Endodermal cell (in vitro differentiated cells): ENCODE measurements at regions not wholly inside any gene's neighbourhood (a gene's known extent, or its start where the extent isn't known, plus 50 kb on each side); places are given as distances from the start of the nearest gene placed in this dataset.
A peak's percentile ranks its signal among the peaks of the same experiment; 100 is the strongest.

ENCODE experiments used
- DNase-seq: peaks from one replicate; pipeline ENCODE4 v3.0.0-alpha.2; 2017
- H3K27ac ChIP-seq: 2 replicates; pipeline ENCODE4 v1.5.1; 2013; ENCODE audit warnings: mild to moderate bottlenecking, low read depth, low read length, moderate library complexity
- H3K27me3 ChIP-seq: 2 replicates; pipeline ENCODE4 v1.6.1; 2013; ENCODE audit warnings: mild to moderate bottlenecking, low read length, moderate library complexity; ENCODE audit not compliant: insufficient read depth, control insufficient read depth, poor library complexity, severe bottlenecking
- H3K36me3 ChIP-seq: 2 replicates; pipeline ENCODE4 v1.7.0; 2013; ENCODE audit warnings: mild to moderate bottlenecking, low read length, moderate library complexity; ENCODE audit not compliant: control insufficient read depth, insufficient read depth
- H3K4me1 ChIP-seq: one replicate; pipeline ENCODE4 v1.7.0; 2013; ENCODE audit warnings: low read length; ENCODE audit not compliant: control insufficient read depth, insufficient read depth
- H3K4me3 ChIP-seq: 2 replicates; pipeline ENCODE4 v1.5.1; 2013; ENCODE audit warnings: mild to moderate bottlenecking, low read length, moderate library complexity
- H3K9ac ChIP-seq: 2 replicates; pipeline ENCODE4 v1.6.1; 2013; ENCODE audit warnings: mild to moderate bottlenecking, low read length, moderate library complexity; ENCODE audit not compliant: poor library complexity, severe bottlenecking; ENCODE audit errors: extremely low read depth
- H3K9me3 ChIP-seq: 2 replicates; pipeline ENCODE4 v1.6.1; 2013; ENCODE audit warnings: mild to moderate bottlenecking, low read length, moderate library complexity; ENCODE audit not compliant: control insufficient read depth
- H3K27ac Mint-ChIP-seq: 2 replicates; pipeline ENCODE4 v1.8.0; 2020; ENCODE audit warnings: mixed read lengths
- H3K27me3 Mint-ChIP-seq: 2 replicates; pipeline ENCODE4 v1.8.0; 2021; ENCODE audit warnings: mild to moderate bottlenecking, mixed read lengths; ENCODE audit not compliant: insufficient read depth
- H3K36me3 Mint-ChIP-seq: 2 replicates; pipeline ENCODE4 v1.8.0; 2020; ENCODE audit warnings: low read depth, mixed read lengths
- H3K4me1 Mint-ChIP-seq: 2 replicates; pipeline ENCODE4 v1.8.0; 2020; ENCODE audit warnings: mixed read lengths
- H3K4me3 Mint-ChIP-seq: 2 replicates; pipeline ENCODE4 v1.8.0; 2020; ENCODE audit warnings: mild to moderate bottlenecking, moderate library complexity, mixed read lengths
- H3K9me3 Mint-ChIP-seq: 2 replicates; pipeline ENCODE4 v1.8.0; 2020; ENCODE audit warnings: mild to moderate bottlenecking, mixed read lengths
- CTCF ChIP-seq: fragments of 200-600 bp; sonication (generic); conservative IDR thresholded peaks from 2 replicates; pipeline ENCODE4 v1.5.0; 2021; ENCODE audit warnings: antibody characterized with exemption, mild to moderate bottlenecking
- WGBS, 2 experiments: methylation state at CpG; one replicate each; pipeline versions ENCODE4 v1.1.5 to v1.1.7; 2013; ENCODE audit warnings: missing lambda C conversion rate in 2 of 2, mixed read lengths in 1 of 2; ENCODE audit not compliant: insufficient coverage in 1 of 2, insufficient read length in 1 of 2; 5-methylcytosine and 5-hydroxymethylcytosine counted together

DNA sequence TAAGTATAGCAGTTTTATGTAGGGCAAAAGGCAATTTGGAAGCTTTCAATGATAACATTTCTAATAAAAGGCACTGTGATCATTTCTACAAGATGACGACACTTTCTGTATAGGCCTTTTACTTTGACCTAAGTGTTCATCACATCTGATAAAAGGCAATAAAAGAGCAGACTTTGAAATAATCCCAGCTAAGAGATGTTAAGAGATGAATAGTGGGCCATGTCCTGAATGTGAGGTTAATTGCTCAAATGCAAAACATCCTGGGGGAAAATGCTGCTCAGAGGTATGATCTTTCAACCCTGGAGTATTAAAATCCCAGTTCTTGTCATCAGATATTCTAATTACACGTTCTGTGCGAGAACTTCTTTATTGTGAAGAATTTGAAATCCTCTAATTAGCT lies 677.6 kb downstream of the SOCS6 start:
- TF ChIP-seq CTCF: no peak
- DNase-seq: no peak
- Histone ChIP-seq H3K27ac (no peak overlapping the region), H3K9me3 (peaks cover 46% of the 10 kb centered on the region), H3K27me3 (no peaks in the 10 kb centered on the region), H3K4me3 (no peak overlapping the region), H3K36me3 (no peaks in the 10 kb centered on the region), H3K4me1 (no peaks in the 10 kb centered on the region), H3K9ac (no peak overlapping the region)
- Mint-ChIP-seq H3K4me1 (no peaks in the 10 kb centered on the region), H3K27ac (no peak overlapping the region), H3K36me3 (no peaks in the 10 kb centered on the region), H3K27me3 (no peaks in the 10 kb centered on the region), H3K4me3 (no peak overlapping the region), H3K9me3 (no peaks in the 10 kb centered on the region)
- WGBS, 2 experiments: 73 to 90% methylated on average over 1 to 3 of the region's 3 CpGs

- Mint-ChIP-seq H3K9me3 (no peaks in the 10 kb centered on the region), H3K36me3 (no peaks in the 10 kb centered on the region), H3K27me3 (no peaks in the 10 kb centered on the region), H3K4me1 (no peaks in the 10 kb centered on the region), H3K27ac (no peak overlapping the region), H3K4me3 (no peak overlapping the region)
- no peak overlapping the region for H3K27ac ChIP-seq
- WGBS, 2 experiments: 74 to 81% methylated on average over 2 to 3 of the region's 3 CpGs
- no peaks in the 10 kb centered on the region for H3K27me3 ChIP-seq
- no peak overlapping the region for H3K9ac ChIP-seq
- no peak overlapping the region for H3K4me3 ChIP-seq
- no peak for DNase-seq
- H3K4me1 ChIP-seq: no peaks in the 10 kb centered on the region
- peaks cover 52% of the 10 kb centered on the region for H3K9me3 ChIP-seq
- H3K36me3 ChIP-seq: no peaks in the 10 kb centered on the region
- TF ChIP-seq CTCF: no peak
Measured at GRCh38 chr18:70961939-70962338, 673.1 kb downstream of the SOCS6 start.

DNA sequence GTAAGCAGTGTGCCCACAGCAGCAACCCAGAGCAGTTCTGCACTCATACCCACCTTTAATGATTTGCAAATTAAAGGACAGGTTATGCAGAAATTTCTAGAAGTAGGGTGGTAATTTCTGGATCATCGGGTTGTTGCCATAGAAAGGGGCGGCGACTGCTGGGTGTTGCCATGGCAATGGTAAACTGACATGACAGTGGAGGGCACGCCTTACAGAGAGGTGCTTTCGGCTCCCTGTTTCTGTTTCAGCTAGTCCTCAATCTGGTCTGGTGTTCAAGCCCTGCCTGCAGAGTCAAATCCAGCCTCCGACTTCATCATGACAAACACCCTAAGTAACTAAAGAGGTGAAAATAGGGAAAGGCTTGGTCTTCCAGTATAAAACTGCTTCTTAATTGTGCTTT lies 667.7 kb downstream of the SOCS6 start:
- 87 to 95% methylated on average over 4 to 6 of the region's 6 CpGs for WGBS, 2 experiments
- Mint-ChIP-seq H3K4me3 (no peak overlapping the region), H3K4me1 (peaks cover 7% of the 10 kb centered on the region), H3K27ac (no peak overlapping the region), H3K9me3 (no peaks in the 10 kb centered on the region), H3K27me3 (no peaks in the 10 kb centered on the region), H3K36me3 (no peaks in the 10 kb centered on the region)
- Histone ChIP-seq H3K27ac (no peak overlapping the region), H3K4me3 (no peak overlapping the region), H3K9me3 (peaks cover 57% of the 10 kb centered on the region), H3K4me1 (no peaks in the 10 kb centered on the region), H3K27me3 (no peaks in the 10 kb centered on the region), H3K9ac (no peak overlapping the region), H3K36me3 (no peaks in the 10 kb centered on the region)
- DNase-seq: peak; percentile 53
- no peak for TF ChIP-seq CTCF
